ENCODE measurements at regions not wholly inside any gene's neighbourhood (a gene's known extent, or its start where the extent isn't known, plus 50 kb on each side); places are given as distances from the start of the nearest gene placed in this dataset.

- TF ChIP-seq POLR2A (IDR thresholded peaks at IDR 0.05; ENCODE audit: borderline replicate concordance, extremely low read depth, insufficient read depth, insufficient read length) (no peak), EZH2 (IDR thresholded peaks at IDR 0.05) (no peak), MAX (IDR thresholded peaks at IDR 0.05) (no peak), JUND (IDR thresholded peaks at IDR 0.05) (no peak), EZH2phosphoT487 (IDR thresholded peaks at IDR 0.05; ENCODE audit: borderline replicate concordance) (no peak), EGR1 (IDR thresholded peaks at IDR 0.05; ENCODE audit: low read depth) (no peak), RAD21 (IDR thresholded peaks at IDR 0.05; ENCODE audit: low read depth) (no peak), ZBTB33 (IDR thresholded peaks at IDR 0.05; ENCODE audit: extremely low read depth, insufficient replicate concordance, low read length) (no peak), SIN3A (IDR thresholded peaks at IDR 0.05; ENCODE audit: low read depth) (no peak), YY1 (IDR thresholded peaks at IDR 0.05; ENCODE audit: extremely low read depth, insufficient replicate concordance, low read depth, low read length) (no peak), ZNF274 (IDR thresholded peaks at IDR 0.05; ENCODE audit: low read depth, low read length) (no peak)
- TF ChIP-seq, protein P1, sequence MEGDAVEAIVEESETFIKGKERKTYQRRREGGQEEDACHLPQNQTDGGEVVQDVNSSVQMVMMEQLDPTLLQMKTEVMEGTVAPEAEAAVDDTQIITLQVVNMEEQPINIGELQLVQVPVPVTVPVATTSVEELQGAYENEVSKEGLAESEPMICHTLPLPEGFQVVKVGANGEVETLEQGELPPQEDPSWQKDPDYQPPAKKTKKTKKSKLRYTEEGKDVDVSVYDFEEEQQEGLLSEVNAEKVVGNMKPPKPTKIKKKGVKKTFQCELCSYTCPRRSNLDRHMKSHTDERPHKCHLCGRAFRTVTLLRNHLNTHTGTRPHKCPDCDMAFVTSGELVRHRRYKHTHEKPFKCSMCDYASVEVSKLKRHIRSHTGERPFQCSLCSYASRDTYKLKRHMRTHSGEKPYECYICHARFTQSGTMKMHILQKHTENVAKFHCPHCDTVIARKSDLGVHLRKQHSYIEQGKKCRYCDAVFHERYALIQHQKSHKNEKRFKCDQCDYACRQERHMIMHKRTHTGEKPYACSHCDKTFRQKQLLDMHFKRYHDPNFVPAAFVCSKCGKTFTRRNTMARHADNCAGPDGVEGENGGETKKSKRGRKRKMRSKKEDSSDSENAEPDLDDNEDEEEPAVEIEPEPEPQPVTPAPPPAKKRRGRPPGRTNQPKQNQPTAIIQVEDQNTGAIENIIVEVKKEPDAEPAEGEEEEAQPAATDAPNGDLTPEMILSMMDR (IDR thresholded peaks at IDR 0.05 in 2 of 3, conservative IDR thresholded peaks at IDR 0.05 in 1 of 3; ENCODE audit: borderline replicate concordance in 1 of 3, insufficient read depth in 1 of 3, low read depth in 2 of 3, low read length in 2 of 3) = no peak
Observed at GRCh38 chr5:155522540-155522939, 509.0 kb downstream of the KIF4B start.
